Skin of body (tissue), 2 donors: ENCODE measurements at regions not wholly inside any gene's neighbourhood (a gene's known extent, or its start where the extent isn't known, plus 50 kb on each side); places are given as distances from the start of the nearest gene placed in this dataset. TPM values are rescaled to one million over a fixed set of nuclear protein-coding genes. Genes with fewer than 3 reads are reported as not detected.
"Not testable (repeated sequence)": the region's sequence is repeated elsewhere in the genome, so short reads cannot be mapped to it uniquely, and the experiment has no call there.

Experiments
- DNase-seq: peaks from one replicate; lab custom pipeline; 2025; lab: John Stamatoyannopoulos, UW
- small RNA-seq: library from RNA; depleted of rRNA; stranded (forward); fragments of <200 nt; gene quantifications from one replicate; pipeline ENCODE3, GENCODE V24; 2014; ENCODE audit warnings: low replicate concordance

DNA sequence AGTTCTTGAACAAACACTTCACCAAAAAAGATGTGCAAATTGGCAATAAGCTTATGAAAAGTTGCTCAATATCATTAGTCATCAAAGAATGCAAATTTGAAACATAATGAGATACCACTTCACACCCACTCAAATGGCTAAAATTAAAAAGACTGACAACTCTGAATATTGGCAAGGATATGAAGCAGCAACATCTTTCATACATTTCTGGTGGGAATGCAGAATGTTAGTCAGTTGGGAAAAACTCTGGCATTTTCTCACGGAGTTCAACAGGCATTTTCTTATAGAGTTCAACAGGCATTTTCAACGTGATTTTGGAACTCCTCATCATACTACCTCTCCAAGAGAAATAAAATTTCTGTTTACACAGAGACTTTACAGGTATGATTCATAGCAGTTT lies 297.4 kb upstream of the MAGEC2 start:
- no peak for DNase-seq

DNA sequence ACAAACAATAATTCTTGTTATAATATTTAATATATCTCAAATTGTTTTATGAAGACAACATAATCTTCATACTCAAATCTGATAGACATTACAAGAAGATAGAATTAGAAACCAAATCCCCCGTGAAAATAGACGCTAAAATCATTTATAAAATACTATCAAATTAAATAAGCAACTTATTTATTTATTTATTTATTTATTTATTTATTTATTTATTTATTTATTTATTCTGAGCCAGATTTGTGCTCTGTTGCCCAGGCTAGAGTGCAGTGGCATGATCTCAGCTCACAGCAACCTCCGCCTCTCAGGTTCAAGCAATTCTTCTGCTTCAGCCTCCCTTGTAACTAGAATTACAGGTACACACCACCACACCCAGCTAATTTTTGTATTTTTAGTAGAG lies 294.9 kb upstream of the MAGEC2 start:
- no peak for DNase-seq

DNA sequence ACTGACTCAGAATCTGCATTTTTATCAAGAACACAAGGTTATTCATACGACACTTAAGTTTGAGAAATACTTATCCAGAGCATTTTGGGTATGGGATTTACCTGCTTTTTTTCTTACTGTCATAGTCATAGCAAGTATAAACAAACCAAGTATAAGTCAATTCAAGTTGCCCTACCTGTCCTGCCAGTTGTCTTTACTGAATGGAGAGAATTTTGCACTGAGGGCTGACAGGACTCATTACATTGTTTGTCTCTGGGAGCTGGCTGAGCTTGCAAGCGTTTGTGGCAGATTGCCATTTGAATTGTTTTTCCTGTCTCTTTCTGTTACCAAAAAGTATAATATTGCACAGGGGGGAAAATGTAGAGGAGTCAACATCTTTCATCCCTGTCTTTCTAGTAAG lies 278.9 kb upstream of the MAGEC2 start:
- DNase-seq, result no peak

DNA sequence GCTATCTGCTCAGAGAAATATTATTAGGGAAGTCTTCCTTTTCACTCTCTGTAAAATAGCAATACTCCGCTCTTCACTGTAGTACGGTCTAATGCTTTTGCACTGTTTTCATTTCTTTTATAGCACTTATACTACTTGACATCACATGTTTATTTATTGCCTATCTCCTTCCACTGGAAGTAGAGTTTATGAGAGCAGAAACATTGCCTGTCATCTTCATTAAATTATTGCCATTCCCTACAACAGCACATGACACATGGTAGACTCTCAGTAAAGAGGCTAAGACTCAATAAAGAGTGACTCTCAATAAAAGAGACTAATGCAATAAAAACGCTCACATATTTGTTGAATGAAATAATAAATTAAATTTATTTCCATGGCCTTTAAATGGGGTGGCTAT lies 241.3 kb upstream of the MAGEC2 start:
- no peak for DNase-seq

DNA sequence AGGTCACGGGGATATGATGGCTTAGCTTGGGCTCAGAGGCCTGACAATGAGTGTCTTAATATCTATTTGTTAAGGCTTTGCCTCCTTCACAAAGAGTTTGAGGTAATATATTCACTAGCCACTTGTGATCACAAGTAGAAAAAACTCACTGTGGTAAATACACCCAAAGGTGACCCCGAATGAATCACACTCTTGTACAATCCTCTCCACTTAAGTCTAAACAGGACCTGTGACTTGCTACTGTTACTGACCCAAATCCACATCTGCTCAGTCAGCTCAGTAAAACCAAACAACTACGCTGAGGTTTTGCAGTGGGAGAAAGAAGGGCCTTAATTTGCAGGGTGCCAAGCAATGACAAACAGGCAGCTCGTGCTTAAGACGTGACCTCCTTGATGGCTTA lies 223.8 kb upstream of the MAGEC2 start:
- no peak for DNase-seq

DNA sequence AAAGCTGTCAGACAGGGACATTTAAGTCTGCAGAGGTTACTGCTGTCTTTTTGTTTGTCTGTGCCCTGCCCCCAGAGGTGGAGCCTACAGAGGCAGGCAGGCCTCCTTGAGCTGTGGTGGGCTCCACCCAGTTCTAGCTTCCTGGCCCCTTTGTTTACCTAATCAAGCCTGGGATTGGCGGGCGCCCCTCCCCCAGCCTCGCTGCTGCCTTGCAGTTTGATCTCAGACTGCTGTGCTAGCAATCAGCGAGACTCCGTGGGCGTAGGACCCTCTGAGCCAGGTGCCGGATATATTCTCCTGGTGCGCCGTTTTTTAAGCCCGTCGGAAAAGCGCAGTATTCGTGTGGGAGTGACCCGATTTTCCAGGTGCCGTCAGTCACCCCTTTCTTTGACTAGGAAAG lies 185.9 kb upstream of the MAGEC2 start:
- not testable (repeated sequence) for DNase-seq

DNA sequence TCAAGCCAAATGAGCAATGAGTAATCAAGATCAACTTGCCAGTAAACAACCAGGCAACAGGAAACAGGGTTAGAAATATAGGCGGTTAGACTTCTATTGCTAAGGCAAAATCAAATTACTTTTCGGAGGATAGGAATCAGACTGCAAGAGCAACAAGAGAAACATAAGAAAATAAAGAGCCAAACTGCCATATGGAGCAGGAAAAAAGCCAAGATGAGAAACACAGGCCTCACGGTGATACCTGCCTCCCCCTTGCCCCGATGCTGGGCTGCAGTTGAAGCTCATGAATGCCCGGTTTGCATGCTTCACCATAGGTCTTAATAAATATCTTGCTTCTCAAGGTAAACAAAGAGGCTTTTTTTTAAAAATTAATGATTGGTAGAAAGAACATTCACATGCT lies 158.4 kb upstream of the MAGEC2 start:
- DNase-seq, result no peak

- no peak for DNase-seq
Measured at GRCh38 chrX:142359331-142359730, 154.2 kb upstream of the MAGEC2 start.

DNA sequence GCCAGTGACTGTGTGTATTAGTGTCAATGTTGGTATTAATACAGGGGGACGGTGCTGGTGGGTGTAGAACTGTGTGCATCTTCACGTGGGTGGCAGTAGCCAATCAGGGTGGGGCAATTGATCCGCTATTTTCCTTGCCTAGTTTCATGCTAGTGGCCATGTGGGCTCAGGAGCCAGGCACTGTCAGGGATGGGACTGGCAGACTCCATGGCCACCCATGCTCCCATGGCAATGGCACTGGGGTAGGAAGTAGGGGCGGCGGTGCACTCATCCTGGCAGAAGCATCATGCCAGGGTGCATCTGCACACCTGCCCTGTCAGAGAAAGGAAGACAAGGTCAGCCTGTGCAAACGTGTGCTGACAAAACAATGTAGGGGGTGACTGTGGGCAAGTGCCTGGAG lies 122.1 kb upstream of the MAGEC2 start:
- no peak for DNase-seq

- peak; percentile 31 for DNase-seq
Measured at GRCh38 chrX:142312591-142312990, 107.5 kb upstream of the MAGEC2 start.

- no peak for DNase-seq
Measured at GRCh38 chrX:142299406-142299805, 94.3 kb upstream of the MAGEC2 start.

DNA sequence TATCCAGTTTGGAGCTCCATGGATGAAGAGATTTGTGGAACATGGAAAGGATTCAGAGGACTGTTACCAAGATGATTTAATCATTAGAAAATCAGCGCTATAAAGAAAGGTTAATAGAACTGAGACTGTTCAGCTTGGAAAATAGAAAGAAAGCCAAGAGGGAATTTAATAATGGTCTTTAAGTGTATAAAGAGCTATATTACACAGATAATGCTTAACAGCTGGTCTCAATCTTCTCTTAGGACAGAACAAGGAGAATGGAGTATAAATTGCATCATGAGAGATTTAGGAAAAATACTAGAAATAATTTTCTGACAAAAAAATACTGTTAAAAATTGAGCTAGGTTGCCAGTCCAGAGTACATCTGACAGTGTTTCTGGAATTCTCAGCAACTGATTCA lies 91.3 kb upstream of the MAGEC2 start:
- no peak for DNase-seq

DNA sequence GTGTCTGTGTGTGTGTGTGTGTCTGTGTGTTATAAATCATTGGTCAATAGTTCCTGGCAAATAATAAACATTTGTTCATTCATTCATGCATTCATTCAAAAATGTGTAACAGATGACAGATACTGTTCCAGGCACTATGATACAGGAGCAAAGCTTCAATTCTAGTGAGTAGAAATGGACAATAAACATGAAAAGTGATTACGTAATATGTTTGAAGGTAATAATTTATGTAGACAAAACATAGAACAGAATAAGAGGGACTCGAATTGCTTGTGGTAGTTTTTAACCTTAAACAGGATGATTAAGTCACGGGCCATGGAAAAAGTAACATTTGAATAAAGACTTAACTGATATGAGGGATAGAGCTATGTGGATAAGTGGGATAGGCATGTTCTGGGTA lies 90.1 kb upstream of the MAGEC2 start:
- no peak for DNase-seq

DNA sequence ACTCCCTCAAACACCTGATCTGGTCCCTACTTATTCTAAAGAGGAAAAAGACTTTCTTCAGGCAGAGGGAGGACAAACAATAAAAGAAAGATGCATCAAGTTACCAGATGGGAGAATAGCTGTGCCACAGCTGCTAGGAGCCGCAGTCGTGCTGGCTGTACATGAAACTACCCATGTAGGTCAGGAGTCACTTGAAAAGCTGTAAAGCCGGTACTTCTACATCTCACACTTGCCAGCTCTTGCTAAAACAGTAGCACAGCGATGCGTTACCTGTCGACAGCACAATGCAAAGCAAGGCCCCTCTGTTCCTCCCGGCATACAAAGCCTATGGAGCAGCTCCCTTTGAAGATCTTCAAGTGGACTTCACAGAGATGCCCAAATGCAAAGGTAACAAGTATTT lies 65.1 kb upstream of the MAGEC2 start:
- DNase-seq, result not testable (repeated sequence)

- DNase-seq, result no peak
Measured at GRCh38 chrX:142266417-142266816, 61.3 kb upstream of the MAGEC2 start.

DNA sequence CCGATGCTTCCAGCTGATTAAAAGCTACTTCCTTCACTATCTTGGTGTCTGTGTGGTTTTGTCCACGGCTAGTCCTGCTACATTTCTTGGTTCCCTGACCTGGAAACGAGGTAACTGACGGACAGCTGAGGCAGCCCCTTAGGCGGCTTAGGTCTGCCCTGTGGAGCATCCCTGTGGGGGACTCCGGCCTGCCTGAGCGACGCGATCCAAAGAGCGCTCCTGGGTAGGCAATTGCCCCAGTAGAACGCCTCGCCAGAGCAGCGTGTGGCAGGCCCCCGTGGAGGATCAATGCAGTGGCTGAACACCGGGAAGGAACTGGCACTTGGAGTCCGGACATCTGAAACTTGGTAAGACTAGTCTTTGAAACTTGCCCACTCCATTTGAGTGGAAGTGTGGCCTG lies 60.5 kb upstream of the MAGEC2 start:
- not testable (repeated sequence) for DNase-seq

DNA sequence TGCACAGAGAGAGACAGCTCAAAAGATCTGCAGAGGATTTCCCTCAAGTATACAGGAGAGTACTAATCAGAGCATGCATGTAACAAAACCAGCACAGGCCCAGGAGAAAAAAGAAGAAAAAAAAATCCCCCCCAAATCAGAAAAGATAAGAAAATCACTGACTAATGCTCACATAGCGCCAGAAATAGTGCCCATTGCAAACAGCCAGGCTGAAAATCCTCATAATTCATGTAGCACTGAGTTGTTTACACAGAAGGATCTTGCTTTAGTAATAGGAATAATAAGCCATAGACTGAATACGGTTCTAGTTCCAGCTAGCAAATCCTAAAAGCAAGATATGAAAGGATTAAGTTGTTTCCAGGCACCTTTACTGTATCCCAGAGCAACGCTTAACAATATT lies 51.8 kb upstream of the MAGEC2 start:
- DNase-seq, result no peak

Small RNA genes lying in the stretch of these regions (small RNA-seq; reads per million reads assigned to genes)
- gene RNA5SP516, result not detected
